Liver (tissue), 8 donors: ENCODE measurements at regions not wholly inside any gene's neighbourhood (a gene's known extent, or its start where the extent isn't known, plus 50 kb on each side); places are given as distances from the start of the nearest gene placed in this dataset.
A peak's percentile ranks its signal among the peaks of the same experiment; 100 is the strongest.

ENCODE experiments used
- DNase-seq: peaks from one replicate; pipeline ENCODE4 v3.0.0-alpha.2; 2017; ENCODE audit warnings: low spot score
- H3K27ac ChIP-seq, 2 donors: one replicate each; pipeline ENCODE4 v1.7.0; 2013; ENCODE audit warnings: inconsistent platforms in 2 of 2, low read length in 2 of 2, control low read depth in 1 of 2, low read depth in 1 of 2, mild to moderate bottlenecking in 1 of 2
- H3K27me3 ChIP-seq, 4 donors: one replicate each; pipeline versions ENCODE4 v1.6.1 to v1.7.0; 2013; ENCODE audit warnings: low read length in 3 of 4, inconsistent platforms in 1 of 4, mild to moderate bottlenecking in 1 of 4, moderate library complexity in 1 of 4; ENCODE audit not compliant: control insufficient read depth in 4 of 4, insufficient read depth in 4 of 4
- H3K36me3 ChIP-seq, 4 donors: one replicate each; pipeline versions ENCODE4 v1.6.1 to v1.7.0; 2013; ENCODE audit warnings: low read length in 3 of 4, mild to moderate bottlenecking in 3 of 4, low read depth in 1 of 4, moderate library complexity in 1 of 4; ENCODE audit not compliant: control insufficient read depth in 4 of 4, insufficient read depth in 3 of 4
- H3K4me1 ChIP-seq, 4 donors: one replicate each; pipeline versions ENCODE4 v1.6.1 to v1.7.0; 2013; ENCODE audit warnings: low read length in 3 of 4, mild to moderate bottlenecking in 3 of 4, moderate library complexity in 1 of 4; ENCODE audit not compliant: control insufficient read depth in 4 of 4, insufficient read depth in 4 of 4
- H3K4me3 ChIP-seq, 3 donors: one replicate each; pipeline versions ENCODE4 v1.6.1 to v1.7.0; 2013; ENCODE audit warnings: low read length in 3 of 3, control low read depth in 1 of 3, low read depth in 1 of 3, mild to moderate bottlenecking in 1 of 3
- H3K9ac ChIP-seq, 2 donors: one replicate each; pipeline ENCODE4 v1.7.0; 2013; ENCODE audit warnings: low read length in 2 of 2, mild to moderate bottlenecking in 2 of 2, moderate library complexity in 2 of 2, control low read depth in 1 of 2, low read depth in 1 of 2
- H3K9me3 ChIP-seq, 4 donors: one replicate each; pipeline versions ENCODE4 v1.6.1 to v1.7.0; 2013; ENCODE audit warnings: low read length in 3 of 4; ENCODE audit not compliant: control insufficient read depth in 4 of 4
- ATF3 ChIP-seq: IDR thresholded peaks from 2 replicates; pipeline ENCODE4 v1.6.1; 2016; ENCODE audit warnings: antibody characterized with exemption
- CTCF ChIP-seq: fragments of 150-350 bp; IDR thresholded peaks from 2 replicates; pipeline ENCODE4 v1.5.1; 2017; ENCODE audit warnings: improper control_type of control experiment, low read depth, low read length; ENCODE audit not compliant: missing input control
- EGR1 ChIP-seq, 2 donors: IDR thresholded peaks; 2 replicates each; pipeline ENCODE4 v1.6.1; 2016 to 2018; ENCODE audit warnings: antibody characterized with exemption in 2 of 2, low read depth in 2 of 2
- HNF4A ChIP-seq, 2 donors: conservative IDR thresholded peaks; 2 replicates each; pipeline ENCODE4 v1.6.1; 2016; ENCODE audit warnings: antibody characterized with exemption in 2 of 2, mild to moderate bottlenecking in 2 of 2
- HNF4G ChIP-seq: IDR thresholded peaks from 2 replicates; pipeline ENCODE4 v1.6.1; 2016; ENCODE audit warnings: antibody characterized with exemption
- JUND ChIP-seq, 2 donors: IDR thresholded peaks; 2 replicates each; pipeline ENCODE4 v1.6.1; 2016; ENCODE audit warnings: antibody characterized with exemption in 2 of 2
- NR2F2 ChIP-seq: IDR thresholded peaks from 2 replicates; pipeline ENCODE4 v1.6.1; 2016; ENCODE audit warnings: antibody characterized with exemption
- RAD21 ChIP-seq, 2 donors: IDR thresholded peaks; 2 replicates each; pipeline ENCODE4 v1.6.1; 2016; ENCODE audit warnings: antibody characterized with exemption in 2 of 2, mild to moderate bottlenecking in 2 of 2
- REST ChIP-seq: IDR thresholded peaks from 2 replicates; pipeline ENCODE4 v1.6.1; 2016; ENCODE audit warnings: antibody characterized with exemption, mild to moderate bottlenecking
- RXRA ChIP-seq, 2 donors: IDR thresholded peaks; 2 replicates each; pipeline ENCODE4 v1.6.1; 2017 to 2018; ENCODE audit warnings: antibody characterized with exemption in 2 of 2, mild to moderate bottlenecking in 1 of 2
- TAF1 ChIP-seq: conservative IDR thresholded peaks from 2 replicates; pipeline ENCODE4 v1.6.1; 2016; ENCODE audit warnings: antibody characterized with exemption, mild to moderate bottlenecking
- YY1 ChIP-seq: IDR thresholded peaks from 2 replicates; pipeline ENCODE4 v1.6.1; 2016; ENCODE audit warnings: antibody characterized with exemption, mild to moderate bottlenecking
- ZBTB33 ChIP-seq: IDR thresholded peaks from 2 replicates; pipeline ENCODE4 v1.6.1; 2016; ENCODE audit warnings: antibody characterized with exemption
- WGBS: extraction: QIAGEN DNeasy Blood & Tissue Kit; methylation state at CpG from one replicate; pipeline ENCODE4 v1.1.7; 2013; 5-methylcytosine and 5-hydroxymethylcytosine counted together
- donor health status: healthy.
- donor health status: healthy.
- donor health status: healthy.
- donor health status: healthy.
- donor health status: healthy.

GRCh38 chr2:217409949-217410680 is 550.3 kb upstream of the TNP1 start:
- WGBS: 89% methylated on average over 2 of the region's 2 CpGs
- H3K27me3 ChIP-seq: no peaks in the 10 kb centered on the region
- no peak for TF ChIP-seq RAD21 (IDR thresholded peaks at IDR 0.05)
- peak; percentile 38 for TF ChIP-seq NR2F2
- no peak overlapping the region for H3K9ac ChIP-seq
- no peak overlapping the region for H3K27ac ChIP-seq
- no peak overlapping the region for H3K4me3 ChIP-seq
- DNase-seq: no peak
- no peaks in the 10 kb centered on the region for H3K9me3 ChIP-seq
- H3K4me1 ChIP-seq: peaks cover 0 to 3% (median 0%) of the 10 kb centered on the region in 4 donors
- H3K36me3 ChIP-seq: no peaks in the 10 kb centered on the region

- peaks cover 0 to 3% (median 0%) of the 10 kb centered on the region in 4 donors for H3K4me1 ChIP-seq
- H3K9ac ChIP-seq: no peak overlapping the region
- 89% methylated on average over 3 of the region's 3 CpGs for WGBS
- no peaks in the 10 kb centered on the region for H3K27me3 ChIP-seq
- no peaks in the 10 kb centered on the region for H3K36me3 ChIP-seq
- no peak overlapping the region for H3K27ac ChIP-seq
- DNase-seq: no peak
- H3K4me3 ChIP-seq: no peak overlapping the region
- H3K9me3 ChIP-seq: no peaks in the 10 kb centered on the region
- TF ChIP-seq NR2F2 (no peak), REST (no peak), ATF3 (no peak), ZBTB33 (no peak), CTCF (no peak), TAF1 (no peak), RAD21 (IDR thresholded peaks at IDR 0.05) (no peak), EGR1 (IDR thresholded peaks at IDR 0.05; ENCODE audit: low read depth in 2 of 2) (no peak), RXRA (IDR thresholded peaks at IDR 0.05) (no peak), HNF4G (no peak), JUND (IDR thresholded peaks at IDR 0.05) (no peak), HNF4A (conservative IDR thresholded peaks at IDR 0.05) (no peak), YY1 (no peak)
Observed at GRCh38 chr2:217407362-217407761, 547.5 kb upstream of the TNP1 start.
